ENCODE measurements at regions not wholly inside any gene's neighbourhood (a gene's known extent, or its start where the extent isn't known, plus 50 kb on each side); places are given as distances from the start of the nearest gene placed in this dataset.

GRCh38 chr17:14953405-14953804 is 311.7 kb downstream of the PMP22 start:
- ChIA-PET POLR2A (no interaction called here), CTCF (no interaction called here)
- Mint-ChIP-seq H3K4me1 (peaks cover 3% of the 10 kb centered on the region; the same call in 1 of the 2 replicates), H3K36me3 (no peaks in the 10 kb centered on the region), H3K9me3 (peaks cover 15% of the 10 kb centered on the region), H3K27me3 (ENCODE audit: low read depth) (no peaks in the 10 kb centered on the region; the same call in 1 of the 2 replicates), H3K27ac (no peak overlapping the region), H3K4me3 (no peak overlapping the region)
- DNase-seq (ENCODE audit: low spot score) (no peak), ATAC-seq (no peak)
- no peak for TF ChIP-seq RELA (CRISPR knock-in tag; IDR thresholded peaks at IDR 0.05; ENCODE audit: borderline replicate concordance)
- TF ChIP-seq, protein P1, sequence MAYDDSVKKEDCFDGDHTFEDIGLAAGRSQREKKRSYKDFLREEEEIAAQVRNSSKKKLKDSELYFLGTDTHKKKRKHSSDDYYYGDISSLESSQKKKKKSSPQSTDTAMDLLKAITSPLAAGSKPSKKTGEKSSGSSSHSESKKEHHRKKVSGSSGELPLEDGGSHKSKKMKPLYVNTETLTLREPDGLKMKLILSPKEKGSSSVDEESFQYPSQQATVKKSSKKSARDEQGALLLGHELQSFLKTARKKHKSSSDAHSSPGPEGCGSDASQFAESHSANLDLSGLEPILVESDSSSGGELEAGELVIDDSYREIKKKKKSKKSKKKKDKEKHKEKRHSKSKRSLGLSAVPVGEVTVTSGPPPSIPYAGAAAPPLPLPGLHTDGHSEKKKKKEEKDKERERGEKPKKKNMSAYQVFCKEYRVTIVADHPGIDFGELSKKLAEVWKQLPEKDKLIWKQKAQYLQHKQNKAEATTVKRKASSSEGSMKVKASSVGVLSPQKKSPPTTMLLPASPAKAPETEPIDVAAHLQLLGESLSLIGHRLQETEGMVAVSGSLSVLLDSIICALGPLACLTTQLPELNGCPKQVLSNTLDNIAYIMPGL (CRISPR knock-in tag; IDR thresholded peaks at IDR 0.05), result no peak
- TF ChIP-seq AR (CRISPR knock-in tag; IDR thresholded peaks at IDR 0.05), result no peak
- no peak for TF ChIP-seq MYBL2 (CRISPR knock-in tag; IDR thresholded peaks at IDR 0.05)
- TF ChIP-seq USF2 (CRISPR knock-in tag; IDR thresholded peaks at IDR 0.05), result no peak
- no peak for TF ChIP-seq TEAD4 (CRISPR knock-in tag; IDR thresholded peaks at IDR 0.05)
- no peak for TF ChIP-seq TCF7 (CRISPR knock-in tag; IDR thresholded peaks at IDR 0.05; ENCODE audit: low read depth)
- no peak for TF ChIP-seq ZBTB43 (CRISPR knock-in tag; IDR thresholded peaks at IDR 0.05)
- TF ChIP-seq ZNF138 (CRISPR knock-in tag; conservative IDR thresholded peaks at IDR 0.05), result no peak
- no peak for TF ChIP-seq SOX15 (CRISPR knock-in tag; IDR thresholded peaks at IDR 0.05)
- no peak for TF ChIP-seq JUN (CRISPR knock-in tag; IDR thresholded peaks at IDR 0.05)
- no peak for TF ChIP-seq MLX (CRISPR knock-in tag; IDR thresholded peaks at IDR 0.05)
- no peak for TF ChIP-seq ZNF317 (CRISPR knock-in tag; IDR thresholded peaks at IDR 0.05; ENCODE audit: borderline replicate concordance, low read depth)
- TF ChIP-seq RORB (CRISPR knock-in tag; IDR thresholded peaks at IDR 0.05), result no peak
- TF ChIP-seq ESRRA (CRISPR knock-in tag; IDR thresholded peaks at IDR 0.05; ENCODE audit: borderline replicate concordance), result no peak
- TF ChIP-seq, protein P2, sequence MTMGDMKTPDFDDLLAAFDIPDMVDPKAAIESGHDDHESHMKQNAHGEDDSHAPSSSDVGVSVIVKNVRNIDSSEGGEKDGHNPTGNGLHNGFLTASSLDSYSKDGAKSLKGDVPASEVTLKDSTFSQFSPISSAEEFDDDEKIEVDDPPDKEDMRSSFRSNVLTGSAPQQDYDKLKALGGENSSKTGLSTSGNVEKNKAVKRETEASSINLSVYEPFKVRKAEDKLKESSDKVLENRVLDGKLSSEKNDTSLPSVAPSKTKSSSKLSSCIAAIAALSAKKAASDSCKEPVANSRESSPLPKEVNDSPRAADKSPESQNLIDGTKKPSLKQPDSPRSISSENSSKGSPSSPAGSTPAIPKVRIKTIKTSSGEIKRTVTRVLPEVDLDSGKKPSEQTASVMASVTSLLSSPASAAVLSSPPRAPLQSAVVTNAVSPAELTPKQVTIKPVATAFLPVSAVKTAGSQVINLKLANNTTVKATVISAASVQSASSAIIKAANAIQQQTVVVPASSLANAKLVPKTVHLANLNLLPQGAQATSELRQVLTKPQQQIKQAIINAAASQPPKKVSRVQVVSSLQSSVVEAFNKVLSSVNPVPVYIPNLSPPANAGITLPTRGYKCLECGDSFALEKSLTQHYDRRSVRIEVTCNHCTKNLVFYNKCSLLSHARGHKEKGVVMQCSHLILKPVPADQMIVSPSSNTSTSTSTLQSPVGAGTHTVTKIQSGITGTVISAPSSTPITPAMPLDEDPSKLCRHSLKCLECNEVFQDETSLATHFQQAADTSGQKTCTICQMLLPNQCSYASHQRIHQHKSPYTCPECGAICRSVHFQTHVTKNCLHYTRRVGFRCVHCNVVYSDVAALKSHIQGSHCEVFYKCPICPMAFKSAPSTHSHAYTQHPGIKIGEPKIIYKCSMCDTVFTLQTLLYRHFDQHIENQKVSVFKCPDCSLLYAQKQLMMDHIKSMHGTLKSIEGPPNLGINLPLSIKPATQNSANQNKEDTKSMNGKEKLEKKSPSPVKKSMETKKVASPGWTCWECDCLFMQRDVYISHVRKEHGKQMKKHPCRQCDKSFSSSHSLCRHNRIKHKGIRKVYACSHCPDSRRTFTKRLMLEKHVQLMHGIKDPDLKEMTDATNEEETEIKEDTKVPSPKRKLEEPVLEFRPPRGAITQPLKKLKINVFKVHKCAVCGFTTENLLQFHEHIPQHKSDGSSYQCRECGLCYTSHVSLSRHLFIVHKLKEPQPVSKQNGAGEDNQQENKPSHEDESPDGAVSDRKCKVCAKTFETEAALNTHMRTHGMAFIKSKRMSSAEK (CRISPR knock-in tag; IDR thresholded peaks at IDR 0.05; ENCODE audit: borderline replicate concordance), result no peak
- TF ChIP-seq ZNF671 (CRISPR knock-in tag; IDR thresholded peaks at IDR 0.05), result no peak
- TF ChIP-seq NR1H2 (CRISPR knock-in tag; IDR thresholded peaks at IDR 0.05), result no peak
- no peak for TF ChIP-seq GTF2I (CRISPR knock-in tag; conservative IDR thresholded peaks at IDR 0.05)
- no peak for TF ChIP-seq ZNF219 (CRISPR knock-in tag; IDR thresholded peaks at IDR 0.05; ENCODE audit: borderline replicate concordance)

Measured in WTC11 (cell line).